Activated CD4-positive, alpha-beta T cell treated with anti-CD3 and anti-CD28 coated beads, Interleukin-2, amount 10 ng/mL, durations not matched to agents 24 days and 14 days (primary cell): ENCODE measurements at regions not wholly inside any gene's neighbourhood (a gene's known extent, or its start where the extent isn't known, plus 50 kb on each side); places are given as distances from the start of the nearest gene placed in this dataset.

Source experiments
- DNase-seq: peaks from one replicate; pipeline ENCODE4 v3.0.0; 2022
- H3K27ac Mint-ChIP-seq: one replicate; pipeline ENCODE4 v1.8.0; 2022; ENCODE audit warnings: mild to moderate bottlenecking, mixed read lengths
- H3K27me3 Mint-ChIP-seq: one replicate; pipeline ENCODE4 v1.8.0; 2022; ENCODE audit warnings: mixed read lengths
- H3K36me3 Mint-ChIP-seq: one replicate; pipeline ENCODE4 v1.8.0; 2022; ENCODE audit warnings: low read depth, mild to moderate bottlenecking, mixed read lengths
- H3K4me1 Mint-ChIP-seq: one replicate; pipeline ENCODE4 v1.8.0; 2021; ENCODE audit warnings: mixed read lengths
- H3K4me3 Mint-ChIP-seq: one replicate; pipeline ENCODE4 v1.8.0; 2022; ENCODE audit warnings: mild to moderate bottlenecking, moderate library complexity, mixed read lengths
- H3K9me3 Mint-ChIP-seq: one replicate; pipeline ENCODE4 v1.8.0; 2021; ENCODE audit warnings: mixed read lengths
- intact Hi-C: fragments of 100-400 bp; cut with micrococcal nuclease; formaldehyde crosslinking; loops from one replicate; pipeline ENCODE4 v1.15.1; 2023

DNA sequence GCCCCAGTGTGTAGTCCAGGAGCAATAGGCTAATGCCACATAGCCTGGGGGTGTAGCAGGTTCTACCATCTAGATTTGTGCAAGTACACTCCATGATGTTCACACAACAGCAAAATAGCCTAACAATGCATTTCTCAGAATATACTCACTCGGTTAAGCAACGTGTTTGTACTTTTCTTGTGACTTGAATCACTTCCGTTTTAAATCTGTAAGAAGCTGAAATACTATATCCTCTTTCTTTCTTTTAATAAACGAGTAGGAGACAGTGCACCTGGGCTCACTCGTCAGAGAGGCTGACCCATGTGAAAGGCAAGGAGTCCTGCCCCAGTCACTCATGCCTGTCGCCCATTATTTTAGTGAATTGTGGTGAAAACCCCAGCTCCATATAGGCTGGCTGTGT lies 201.6 kb downstream of the FOXA2 start:
- Mint-ChIP-seq H3K36me3 (no peaks in the 10 kb centered on the region), H3K4me1 (no peaks in the 10 kb centered on the region), H3K4me3 (no peak overlapping the region), H3K9me3 (no peaks in the 10 kb centered on the region), H3K27ac (no peak overlapping the region), H3K27me3 (no peaks in the 10 kb centered on the region)
- intact Hi-C loops: no loop called here
- peak; percentile 14 for DNase-seq

DNA sequence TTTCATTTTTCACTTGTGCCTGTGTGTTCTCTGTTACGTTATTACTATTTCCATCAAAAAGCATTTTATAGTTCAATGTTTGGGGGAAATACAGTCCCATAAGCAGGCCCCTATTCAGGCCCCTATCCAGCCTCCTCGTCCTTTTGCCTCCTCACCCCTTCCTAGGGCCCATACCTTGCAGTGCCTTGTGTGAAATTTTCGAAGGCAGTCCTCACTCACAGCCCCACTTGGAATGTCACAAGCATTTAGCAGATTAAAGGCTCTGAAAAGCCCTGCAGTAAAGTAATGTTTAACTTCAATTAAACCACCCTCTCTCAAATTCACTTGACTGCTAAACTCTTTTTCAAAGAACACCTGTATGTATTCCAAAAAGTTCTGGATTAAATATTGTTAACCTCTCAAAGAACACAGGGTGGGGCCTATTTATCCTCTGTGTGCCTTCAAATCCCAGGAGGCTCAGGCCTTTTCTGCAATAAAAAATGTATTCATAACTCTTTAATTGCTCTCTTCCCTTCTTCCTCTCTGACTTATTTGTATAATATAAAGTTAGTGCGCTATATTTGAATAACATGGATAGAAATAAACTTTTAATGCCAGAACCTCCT lies 202.5 kb downstream of the FOXA2 start:
- Mint-ChIP-seq H3K4me1 (no peaks in the 10 kb centered on the region), H3K27me3 (no peaks in the 10 kb centered on the region), H3K4me3 (no peak overlapping the region), H3K27ac (no peak overlapping the region), H3K36me3 (no peaks in the 10 kb centered on the region), H3K9me3 (no peaks in the 10 kb centered on the region)
- DNase-seq: peak; percentile 28
- intact Hi-C loops: no loop called here

DNA sequence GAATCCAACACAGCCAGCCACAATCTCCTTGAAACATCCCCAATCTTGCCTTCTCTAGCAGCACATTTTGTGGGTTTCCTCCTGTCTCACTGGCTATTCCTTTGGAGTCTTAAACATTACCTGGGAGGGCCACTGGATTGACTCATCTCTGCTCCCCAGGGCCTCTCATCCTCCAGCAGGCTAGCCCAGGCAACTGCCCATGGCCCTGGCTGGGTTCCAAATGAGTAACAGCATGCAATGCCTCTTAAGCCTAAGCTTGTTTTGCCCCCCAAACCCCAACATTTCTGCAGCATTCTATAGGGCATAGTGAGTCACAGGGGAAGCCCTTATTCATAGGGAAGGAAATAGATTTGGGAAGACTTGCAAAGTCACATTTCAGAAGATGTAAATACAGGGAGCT lies 204.9 kb downstream of the FOXA2 start:
- intact Hi-C loops: no loop called here
- H3K27me3 Mint-ChIP-seq: no peaks in the 10 kb centered on the region
- peak; percentile 29 for DNase-seq
- H3K4me1 Mint-ChIP-seq: no peaks in the 10 kb centered on the region
- H3K36me3 Mint-ChIP-seq: no peaks in the 10 kb centered on the region
- no peak overlapping the region for H3K27ac Mint-ChIP-seq
- no peak overlapping the region for H3K4me3 Mint-ChIP-seq
- no peaks in the 10 kb centered on the region for H3K9me3 Mint-ChIP-seq

DNA sequence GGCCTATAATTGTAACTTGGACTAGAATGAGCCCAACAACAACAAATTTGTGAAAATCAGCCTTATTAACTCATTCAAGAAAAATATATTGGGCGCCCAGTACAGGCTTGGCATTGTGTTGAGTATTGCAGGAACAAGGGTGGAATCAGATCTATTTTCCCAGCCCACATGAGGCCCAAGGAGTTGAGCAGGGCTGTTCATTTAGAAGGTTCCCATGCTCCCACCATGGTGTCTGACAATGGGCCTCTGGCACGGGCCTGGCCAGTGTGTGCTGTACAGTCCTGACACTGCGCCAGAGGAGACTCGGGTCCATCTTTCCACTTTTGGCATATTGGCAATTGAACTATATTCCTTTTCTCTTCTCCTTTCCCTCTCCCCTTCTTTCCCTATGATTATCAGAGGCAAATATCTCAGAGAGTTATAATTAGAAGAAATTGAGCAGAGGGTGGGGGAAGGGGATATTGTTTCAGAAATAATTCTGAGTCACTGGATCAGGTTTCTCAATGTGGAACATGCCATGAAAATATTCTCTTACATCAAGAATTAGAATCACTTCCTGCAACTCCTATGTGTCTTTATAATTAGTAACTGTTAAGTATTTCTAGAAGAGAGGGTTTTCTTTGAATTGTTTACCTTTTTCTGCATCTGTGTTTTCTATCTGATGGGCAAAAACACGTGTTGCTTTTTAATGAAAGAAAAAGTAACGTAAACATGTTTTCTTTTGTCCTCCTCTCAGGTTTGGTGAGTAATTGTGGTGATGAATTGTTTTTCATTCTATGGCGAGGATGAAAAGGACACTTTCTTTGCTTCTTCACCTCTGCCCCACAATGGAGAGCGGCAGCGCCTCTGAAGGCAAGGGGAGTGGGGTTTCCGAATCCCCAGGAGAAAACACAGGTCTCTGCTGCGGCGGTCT lies 209.4 kb downstream of the FOXA2 start:
- Mint-ChIP-seq H3K27me3 (no peaks in the 10 kb centered on the region), H3K36me3 (no peaks in the 10 kb centered on the region), H3K4me3 (no peak overlapping the region), H3K9me3 (no peaks in the 10 kb centered on the region), H3K27ac (no peak overlapping the region), H3K4me1 (peaks cover 3% of the 10 kb centered on the region)
- no peak for DNase-seq
- intact Hi-C loops: no loop called here

DNA sequence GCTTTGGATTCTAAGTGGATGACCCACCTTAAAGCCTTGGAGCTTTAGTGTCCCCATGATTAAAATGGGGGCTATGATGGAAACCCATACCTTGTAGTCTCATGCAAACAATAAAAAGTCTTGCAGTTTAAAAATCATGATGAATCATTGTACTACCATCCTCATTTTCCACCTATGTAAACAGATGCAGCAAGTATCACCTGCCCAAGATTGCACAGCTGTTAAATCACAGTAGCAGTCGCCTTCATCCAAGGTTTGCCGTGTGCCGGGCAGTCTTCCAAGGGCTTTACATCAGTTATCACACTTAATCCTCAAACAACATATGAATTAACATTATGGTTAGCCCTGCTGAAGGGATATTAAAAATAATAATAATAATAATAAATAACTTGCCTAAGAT lies 210.3 kb downstream of the FOXA2 start:
- H3K27ac Mint-ChIP-seq: no peak overlapping the region
- H3K36me3 Mint-ChIP-seq: no peaks in the 10 kb centered on the region
- H3K9me3 Mint-ChIP-seq: no peaks in the 10 kb centered on the region
- no peak for DNase-seq
- peaks cover 3% of the 10 kb centered on the region for H3K4me1 Mint-ChIP-seq
- intact Hi-C loops: no loop called here
- H3K27me3 Mint-ChIP-seq: no peaks in the 10 kb centered on the region
- H3K4me3 Mint-ChIP-seq: no peak overlapping the region

DNA sequence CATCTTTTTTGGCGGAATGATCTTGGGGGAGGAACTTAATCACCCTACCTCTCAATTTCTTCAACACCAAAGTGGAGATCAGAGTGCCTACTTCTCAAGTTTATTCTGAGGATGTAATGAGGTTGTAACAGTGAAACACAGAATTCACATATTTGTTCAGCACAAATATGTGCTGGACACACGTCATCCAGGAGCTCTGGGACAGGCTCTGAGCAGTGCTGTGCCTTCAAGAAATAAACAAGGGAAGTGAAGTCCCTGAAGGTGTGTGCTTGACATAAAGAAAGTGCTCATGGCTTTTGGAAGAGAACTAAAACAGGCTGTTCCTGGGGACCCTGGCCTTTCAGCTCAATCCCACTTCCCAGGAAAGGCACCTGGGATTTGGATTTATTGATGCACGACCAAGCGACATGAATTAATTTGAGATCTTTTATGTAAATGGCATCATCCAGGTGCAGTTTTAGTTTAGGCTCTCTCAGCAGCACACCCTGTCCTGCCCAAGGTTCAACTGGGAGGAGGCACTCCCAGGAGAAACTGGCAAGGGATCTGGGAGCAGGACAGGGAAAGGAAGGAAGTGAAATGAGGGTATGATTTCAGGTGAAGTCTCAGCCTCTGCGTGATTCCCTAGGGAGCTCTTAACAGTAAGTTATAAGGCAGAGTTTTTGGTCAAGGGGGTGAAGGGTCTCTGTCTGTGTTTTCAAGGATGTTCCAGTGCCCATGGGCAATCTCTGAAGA lies 211.0 kb downstream of the FOXA2 start:
- peaks cover 3% of the 10 kb centered on the region for H3K4me1 Mint-ChIP-seq
- no peak overlapping the region for H3K27ac Mint-ChIP-seq
- H3K27me3 Mint-ChIP-seq: no peaks in the 10 kb centered on the region
- intact Hi-C loops: no loop called here
- no peaks in the 10 kb centered on the region for H3K36me3 Mint-ChIP-seq
- no peaks in the 10 kb centered on the region for H3K9me3 Mint-ChIP-seq
- no peak for DNase-seq
- no peak overlapping the region for H3K4me3 Mint-ChIP-seq

DNA sequence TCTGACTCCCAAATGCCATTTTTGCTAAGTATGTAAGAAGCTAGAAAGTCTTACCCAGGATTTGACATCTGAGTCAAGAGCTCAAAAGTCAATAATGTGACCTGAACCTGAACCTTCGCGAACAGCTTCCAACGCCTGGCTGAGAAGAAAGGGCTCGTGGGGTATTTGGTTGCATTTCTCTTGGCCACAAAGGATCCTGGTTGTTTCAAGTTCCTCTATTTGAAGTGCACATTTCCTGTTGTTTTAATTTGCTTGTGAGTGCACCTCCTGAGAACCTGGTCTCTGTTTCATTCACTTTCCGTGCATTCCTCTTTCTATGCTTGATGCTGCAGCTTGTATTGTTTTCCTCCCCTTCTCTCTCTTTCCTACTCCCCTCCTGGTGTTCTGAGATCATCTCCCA lies 212.5 kb downstream of the FOXA2 start:
- DNase-seq: peak; percentile 66
- H3K36me3 Mint-ChIP-seq: no peaks in the 10 kb centered on the region
- peak overlapping the region; percentile 8 for H3K4me3 Mint-ChIP-seq
- intact Hi-C loops: no loop called here
- H3K4me1 Mint-ChIP-seq: peaks cover 3% of the 10 kb centered on the region
- no peaks in the 10 kb centered on the region for H3K27me3 Mint-ChIP-seq
- no peak overlapping the region for H3K27ac Mint-ChIP-seq
- no peaks in the 10 kb centered on the region for H3K9me3 Mint-ChIP-seq

DNA sequence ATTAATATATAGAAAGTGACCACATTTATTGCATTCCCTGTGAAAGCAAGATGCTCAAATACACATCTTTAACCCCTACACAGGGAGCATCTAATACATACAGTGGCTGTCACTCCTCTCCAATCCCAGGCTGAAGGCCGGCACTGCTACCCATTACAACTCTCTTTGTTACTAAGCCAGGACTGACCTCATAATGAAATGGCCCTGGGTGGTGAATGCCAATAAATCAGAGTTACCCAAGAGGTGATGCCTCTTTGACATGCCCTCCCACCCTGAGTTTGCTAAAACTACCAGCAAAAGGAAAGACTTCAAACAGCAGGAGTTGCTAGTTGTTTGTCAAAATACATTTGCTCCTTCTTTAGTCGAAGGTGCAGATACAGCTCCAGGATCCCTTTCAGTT lies 214.2 kb downstream of the FOXA2 start:
- Mint-ChIP-seq H3K36me3 (no peaks in the 10 kb centered on the region), H3K27me3 (no peaks in the 10 kb centered on the region), H3K9me3 (no peaks in the 10 kb centered on the region), H3K4me3 (no peak overlapping the region), H3K4me1 (peaks cover 3% of the 10 kb centered on the region), H3K27ac (no peak overlapping the region)
- DNase-seq: peak; percentile 30
- intact Hi-C loops: no loop called here

DNA sequence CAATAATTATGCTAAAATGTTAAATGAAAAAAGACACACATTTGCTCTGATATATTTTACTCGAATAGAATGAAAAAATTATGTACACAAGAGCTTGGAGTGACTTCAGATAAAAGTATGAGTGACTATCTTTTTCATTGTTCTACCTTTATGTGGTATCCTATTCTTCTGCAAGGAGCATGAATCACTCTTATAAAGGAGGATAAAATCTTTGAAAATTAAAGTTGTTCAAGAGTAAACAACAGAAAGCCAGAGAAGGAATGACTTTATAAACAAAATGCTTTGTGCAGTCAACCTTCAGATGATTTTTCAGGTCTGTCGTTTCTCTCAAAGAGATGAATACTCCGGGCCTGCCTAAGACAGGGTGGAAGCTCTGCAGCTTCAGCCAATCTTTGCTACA lies 215.3 kb downstream of the FOXA2 start:
- Mint-ChIP-seq H3K27ac (no peak overlapping the region), H3K4me1 (peaks cover 3% of the 10 kb centered on the region), H3K36me3 (no peaks in the 10 kb centered on the region), H3K9me3 (no peaks in the 10 kb centered on the region), H3K27me3 (no peaks in the 10 kb centered on the region), H3K4me3 (no peak overlapping the region)
- intact Hi-C loops: no loop called here
- DNase-seq: peak; percentile 31

DNA sequence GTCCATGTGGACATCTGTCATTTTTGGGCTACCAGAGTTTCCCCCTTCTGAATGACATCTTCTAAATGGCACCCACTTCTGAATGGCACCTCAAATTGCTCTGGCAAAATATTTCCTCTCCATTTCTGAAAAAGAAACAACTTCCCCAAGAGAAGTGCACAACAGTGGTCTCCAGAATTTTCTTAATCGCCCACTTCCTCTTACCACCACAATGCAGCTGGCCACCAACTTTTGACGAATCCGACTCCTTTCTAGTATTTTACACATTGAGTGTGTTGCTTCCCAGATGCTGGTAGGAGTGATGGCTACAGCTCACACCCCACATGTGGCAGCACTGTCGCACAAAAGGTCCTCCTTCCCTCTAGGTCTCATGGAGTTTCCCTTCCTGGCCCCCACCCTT lies 216.1 kb downstream of the FOXA2 start:
- intact Hi-C loops: no loop called here
- H3K9me3 Mint-ChIP-seq: no peaks in the 10 kb centered on the region
- DNase-seq: no peak
- no peaks in the 10 kb centered on the region for H3K27me3 Mint-ChIP-seq
- no peak overlapping the region for H3K27ac Mint-ChIP-seq
- H3K4me1 Mint-ChIP-seq: peaks cover 3% of the 10 kb centered on the region
- H3K36me3 Mint-ChIP-seq: no peaks in the 10 kb centered on the region
- no peak overlapping the region for H3K4me3 Mint-ChIP-seq

DNA sequence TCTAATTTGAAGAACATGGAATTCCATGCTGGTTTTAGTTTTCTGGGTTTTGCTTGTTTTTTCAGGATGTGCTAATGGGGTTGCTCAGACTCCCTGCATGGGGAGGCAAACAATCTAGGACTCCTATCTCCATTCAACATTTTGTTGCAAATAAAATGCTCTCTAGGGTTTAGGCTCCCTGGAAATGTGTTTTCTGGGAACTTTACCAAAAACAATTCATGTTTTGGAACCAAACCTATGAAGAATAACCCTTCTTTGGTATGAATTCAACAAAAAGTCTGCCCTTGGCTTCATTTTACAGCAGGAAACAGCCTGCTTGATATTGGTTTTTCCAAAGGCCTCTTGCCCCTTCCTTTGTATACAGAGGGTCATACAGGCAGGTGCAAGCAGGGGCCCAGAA lies 217.7 kb downstream of the FOXA2 start:
- Mint-ChIP-seq H3K27me3 (no peaks in the 10 kb centered on the region), H3K9me3 (no peaks in the 10 kb centered on the region), H3K36me3 (no peaks in the 10 kb centered on the region), H3K4me3 (no peak overlapping the region), H3K27ac (no peak overlapping the region), H3K4me1 (no peaks in the 10 kb centered on the region)
- intact Hi-C loops: no loop called here
- no peak for DNase-seq

DNA sequence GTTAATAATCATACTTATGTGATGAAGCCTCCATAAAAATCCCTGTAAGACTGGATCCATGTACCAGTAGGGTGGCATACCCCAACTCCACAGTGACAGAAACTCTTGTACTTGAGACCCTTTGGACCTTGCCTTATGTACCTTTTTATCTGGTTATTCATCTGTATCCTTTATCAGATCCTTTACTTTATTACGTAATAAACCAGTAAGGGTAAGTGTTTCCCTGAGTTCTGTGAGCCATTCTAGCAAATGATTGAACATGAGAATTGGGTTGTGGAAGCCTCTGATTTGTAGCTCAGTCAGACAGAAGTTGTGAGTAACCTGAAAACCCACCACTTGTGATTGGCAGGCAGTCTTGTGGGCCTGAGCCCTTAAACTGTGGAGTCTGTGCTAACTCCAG lies 229.7 kb downstream of the FOXA2 start:
- H3K9me3 Mint-ChIP-seq: no peaks in the 10 kb centered on the region
- H3K27me3 Mint-ChIP-seq: no peaks in the 10 kb centered on the region
- no peaks in the 10 kb centered on the region for H3K4me1 Mint-ChIP-seq
- intact Hi-C loops: no loop called here
- DNase-seq: no peak
- H3K36me3 Mint-ChIP-seq: no peaks in the 10 kb centered on the region
- no peak overlapping the region for H3K27ac Mint-ChIP-seq
- no peak overlapping the region for H3K4me3 Mint-ChIP-seq

DNA sequence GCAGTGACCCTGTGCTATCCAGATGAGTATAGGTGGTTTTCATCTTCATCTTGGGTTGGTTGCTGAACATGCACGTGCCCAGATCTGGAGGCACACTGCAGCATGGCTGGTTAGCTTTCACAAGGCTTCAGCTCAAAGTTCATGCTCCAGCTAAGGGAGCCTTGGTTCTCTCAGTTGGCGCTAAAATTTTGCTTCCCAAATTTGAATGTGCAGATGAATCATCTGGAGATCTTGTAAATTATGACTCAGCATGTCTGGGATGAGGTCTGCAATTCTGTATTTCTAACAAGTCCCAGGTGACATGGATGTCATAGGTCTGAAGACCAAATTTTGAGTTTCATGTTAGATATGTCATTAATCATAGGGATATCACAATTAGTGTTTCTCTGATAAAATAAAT lies 230.8 kb downstream of the FOXA2 start:
- Mint-ChIP-seq H3K27me3 (no peaks in the 10 kb centered on the region), H3K27ac (no peak overlapping the region), H3K9me3 (no peaks in the 10 kb centered on the region), H3K4me3 (no peak overlapping the region), H3K36me3 (no peaks in the 10 kb centered on the region), H3K4me1 (no peaks in the 10 kb centered on the region)
- DNase-seq: no peak
- intact Hi-C loops: no loop called here

DNA sequence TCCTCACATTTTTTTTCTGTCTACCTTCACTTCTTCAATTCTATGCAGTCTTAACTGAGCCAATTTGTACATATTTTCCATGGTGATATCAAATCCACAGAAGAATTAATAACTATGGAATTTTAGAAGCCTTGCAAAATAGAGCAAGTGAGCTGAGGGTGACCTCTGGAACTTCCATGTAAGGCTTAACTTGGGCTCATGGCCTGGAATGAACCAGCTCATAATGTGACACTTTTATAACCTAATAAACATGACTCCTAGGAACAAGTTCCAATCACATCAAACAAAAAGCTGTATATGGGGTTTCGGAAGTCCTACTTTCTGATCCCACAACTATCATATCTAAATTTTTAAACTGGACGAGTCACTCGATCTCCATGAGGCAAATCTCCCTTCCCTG lies 232.4 kb downstream of the FOXA2 start:
- intact Hi-C loops: no loop called here
- no peak overlapping the region for H3K4me3 Mint-ChIP-seq
- H3K27ac Mint-ChIP-seq: no peak overlapping the region
- DNase-seq: no peak
- H3K27me3 Mint-ChIP-seq: no peaks in the 10 kb centered on the region
- H3K36me3 Mint-ChIP-seq: no peaks in the 10 kb centered on the region
- H3K9me3 Mint-ChIP-seq: no peaks in the 10 kb centered on the region
- no peaks in the 10 kb centered on the region for H3K4me1 Mint-ChIP-seq
